Fibroblast of skin of scalp (primary cell): ENCODE measurements at regions not wholly inside any gene's neighbourhood (a gene's known extent, or its start where the extent isn't known, plus 50 kb on each side); places are given as distances from the start of the nearest gene placed in this dataset.
A peak's percentile ranks its signal among the peaks of the same experiment; 100 is the strongest.
"Not testable (repeated sequence)": the region's sequence is repeated elsewhere in the genome, so short reads cannot be mapped to it uniquely, and the experiment has no call there.

ENCODE experiments used
- DNase-seq: peaks from one replicate; pipeline ENCODE4 v3.0.0-alpha.2; 2013

GRCh38 chr10:23545866-23546265 lies 107.0 kb downstream of the OTUD1 start:
- DNase-seq: not testable (repeated sequence)

GRCh38 chr10:23556727-23557440 lies 118.0 kb downstream of the OTUD1 start:
- peak; percentile 72 for DNase-seq

- no peak for DNase-seq
Measured at GRCh38 chr10:23557777-23558176, 118.9 kb downstream of the OTUD1 start.

DNA sequence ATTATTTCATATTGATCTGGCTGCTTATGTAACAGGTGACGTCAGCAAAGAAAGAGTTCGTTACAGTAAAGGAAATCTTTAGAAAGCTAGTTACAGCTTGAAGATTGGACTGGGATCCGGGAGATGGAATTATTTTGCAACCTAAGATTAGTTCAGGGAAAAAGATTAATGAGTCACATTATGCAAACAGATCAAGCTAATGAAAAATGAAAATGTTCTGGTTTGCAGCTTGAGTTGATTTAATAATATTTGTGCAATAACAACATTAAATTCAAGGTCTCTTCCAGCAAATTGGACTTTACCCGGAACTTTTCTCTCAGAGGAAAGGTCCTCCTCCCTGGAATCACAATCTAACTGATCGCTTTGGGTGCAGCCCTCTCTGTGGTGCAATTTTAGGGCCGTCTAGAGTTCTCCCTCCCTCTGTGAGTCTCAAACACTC lies 119.5 kb downstream of the OTUD1 start:
- DNase-seq: no peak

DNA sequence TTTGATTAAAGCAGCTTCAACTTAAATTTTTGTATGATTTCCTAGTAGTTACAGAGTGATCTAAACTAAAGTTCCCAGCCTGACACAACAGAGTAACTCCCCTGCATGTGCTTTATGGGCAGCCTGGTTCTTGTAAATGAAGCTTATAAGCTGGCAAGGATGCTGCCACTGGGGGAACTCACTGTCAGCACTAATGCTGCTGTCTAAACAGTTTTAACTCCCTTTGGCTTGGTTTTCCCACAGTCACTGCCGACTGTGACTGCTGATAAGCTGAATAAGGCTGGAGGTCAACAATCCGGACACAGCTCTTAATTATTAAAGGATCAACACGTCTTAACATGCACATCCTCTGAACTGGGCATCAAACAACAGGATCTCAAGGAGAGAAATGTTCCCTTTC lies 130.1 kb downstream of the OTUD1 start:
- DNase-seq: no peak

- DNase-seq: no peak
Measured at GRCh38 chr10:23571884-23572283, 133.0 kb downstream of the OTUD1 start.

GRCh38 chr10:23581906-23582450 lies 143.1 kb downstream of the OTUD1 start:
- DNase-seq: no peak

GRCh38 chr10:23584396-23584795 lies 145.5 kb downstream of the OTUD1 start:
- no peak for DNase-seq

DNA sequence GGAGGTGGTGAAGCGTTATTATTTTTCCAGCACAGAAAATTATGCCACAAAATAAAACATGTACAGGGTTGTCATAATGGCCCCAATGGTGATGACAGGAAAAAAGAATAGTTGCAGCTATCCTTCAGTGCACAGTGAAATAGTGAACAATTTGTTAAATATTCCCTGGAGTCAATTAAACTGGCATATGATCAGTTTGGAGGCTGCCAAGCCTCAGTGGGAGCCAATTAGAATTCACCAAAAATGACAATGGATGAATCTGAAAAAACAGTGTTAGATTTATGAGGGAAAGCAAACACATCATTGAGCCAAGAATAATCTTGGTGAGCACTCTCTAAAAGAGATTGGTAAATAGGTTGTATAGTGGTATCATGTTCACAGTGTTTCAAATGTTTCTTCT lies 146.3 kb downstream of the OTUD1 start:
- DNase-seq: no peak

GRCh38 chr10:23585666-23586065 lies 146.8 kb downstream of the OTUD1 start:
- DNase-seq: no peak

- DNase-seq: not testable (repeated sequence)
Measured at GRCh38 chr10:23595278-23595677, 156.4 kb downstream of the OTUD1 start.

DNA sequence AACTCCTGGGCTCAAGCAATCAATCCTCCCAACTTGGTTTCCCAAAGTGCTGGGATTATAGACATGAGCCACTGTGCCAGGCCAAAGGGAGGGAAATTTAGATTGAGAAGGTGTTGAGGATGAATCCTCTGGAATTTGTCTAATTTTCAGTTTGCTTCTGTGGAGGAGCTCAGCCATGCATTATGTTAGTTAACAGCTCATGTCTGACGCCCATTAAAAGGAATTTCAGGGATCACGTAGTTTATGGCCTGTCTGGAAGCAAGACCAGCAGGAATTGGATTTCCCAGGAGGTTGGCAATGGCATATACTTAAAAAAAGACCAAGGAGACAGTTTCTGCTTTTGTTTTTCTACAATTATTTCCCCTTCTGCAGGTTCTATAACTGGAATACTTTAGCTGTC lies 165.7 kb downstream of the OTUD1 start:
- no peak for DNase-seq

DNA sequence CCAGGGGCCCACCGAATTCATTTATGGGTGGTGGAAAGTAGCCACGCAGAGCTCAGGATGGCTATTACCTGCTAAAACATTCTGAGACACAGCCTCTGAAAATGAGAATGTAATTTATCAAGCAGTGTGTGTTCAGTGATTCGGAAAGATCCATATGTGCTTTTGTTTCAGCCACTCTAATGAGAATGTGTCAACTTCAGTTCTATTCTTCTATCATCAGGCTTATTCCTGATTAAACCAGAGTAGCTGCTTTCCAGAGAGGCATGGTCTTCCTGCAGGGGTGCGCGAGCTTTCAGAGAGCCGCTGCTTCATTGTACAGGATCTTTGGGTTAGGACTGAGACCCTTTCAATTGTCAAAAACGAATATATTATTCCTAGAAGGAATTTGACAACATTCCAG lies 167.6 kb downstream of the OTUD1 start:
- DNase-seq: no peak

GRCh38 chr10:23608926-23609325 lies 170.1 kb downstream of the OTUD1 start:
- no peak for DNase-seq

DNA sequence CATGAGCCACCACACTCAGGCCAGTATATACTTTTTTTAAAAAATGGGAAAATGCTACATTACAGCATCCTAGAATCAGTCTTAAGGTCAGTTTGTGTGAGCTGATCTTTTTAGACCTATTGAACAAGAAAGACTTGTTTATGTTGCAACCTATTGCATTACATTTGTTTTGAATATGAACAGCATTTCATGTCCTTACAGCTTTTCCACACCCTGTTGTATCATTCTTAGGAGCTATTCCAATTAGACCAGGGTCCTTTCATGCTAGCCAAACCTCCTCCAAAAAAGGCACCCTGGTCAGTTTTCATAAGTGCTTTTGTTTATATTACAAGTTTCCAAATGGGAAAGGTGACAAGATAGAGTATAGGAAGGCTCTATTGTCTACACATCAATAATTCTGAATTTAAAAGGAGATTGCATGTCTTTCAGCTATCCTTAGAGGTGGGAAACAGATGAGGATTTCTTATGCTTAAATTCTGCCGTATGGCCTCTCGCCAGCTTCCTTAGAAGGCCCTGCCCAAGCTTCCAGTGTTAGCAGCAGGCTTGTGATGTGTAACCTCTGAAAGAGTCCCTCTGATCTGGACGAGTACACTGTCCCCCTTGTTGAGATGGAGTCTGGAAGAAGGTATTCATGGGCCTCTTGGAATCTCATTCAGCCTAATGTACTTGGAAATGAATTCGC lies 171.9 kb downstream of the OTUD1 start:
- no peak for DNase-seq

DNA sequence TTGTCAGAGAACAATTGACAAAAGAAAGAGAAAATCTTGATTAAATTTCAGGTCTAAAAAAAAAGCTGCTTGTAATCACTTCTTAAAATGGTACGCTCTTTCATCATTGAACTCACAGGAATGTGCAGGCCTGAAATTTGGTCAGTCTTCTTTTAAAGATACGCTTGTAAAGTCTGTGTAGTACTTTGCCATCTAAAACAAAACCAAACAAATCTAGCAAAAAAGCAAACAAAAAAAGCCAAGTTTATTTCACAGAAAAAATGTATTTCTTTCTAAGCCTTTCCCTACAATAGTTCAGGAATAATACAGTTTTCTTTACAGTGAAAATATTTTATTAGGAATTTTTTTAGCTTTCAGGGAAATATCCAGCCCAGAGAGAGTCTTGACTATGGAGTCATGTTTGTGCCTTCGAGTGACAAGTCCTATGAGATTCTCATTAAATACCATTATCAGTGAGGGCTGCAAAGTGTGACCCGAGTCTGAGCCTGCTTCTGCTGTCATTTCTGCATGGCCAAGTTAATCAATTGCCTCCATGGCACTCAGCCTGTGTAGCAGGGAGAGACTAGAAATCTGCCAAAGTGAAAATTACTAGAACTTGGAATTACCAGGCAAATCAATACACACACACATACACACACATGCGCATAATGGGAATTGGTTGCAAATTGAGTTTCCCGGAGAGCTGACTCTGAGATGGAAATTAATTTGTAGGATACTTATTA lies 172.6 kb downstream of the OTUD1 start:
- DNase-seq: no peak

DNA sequence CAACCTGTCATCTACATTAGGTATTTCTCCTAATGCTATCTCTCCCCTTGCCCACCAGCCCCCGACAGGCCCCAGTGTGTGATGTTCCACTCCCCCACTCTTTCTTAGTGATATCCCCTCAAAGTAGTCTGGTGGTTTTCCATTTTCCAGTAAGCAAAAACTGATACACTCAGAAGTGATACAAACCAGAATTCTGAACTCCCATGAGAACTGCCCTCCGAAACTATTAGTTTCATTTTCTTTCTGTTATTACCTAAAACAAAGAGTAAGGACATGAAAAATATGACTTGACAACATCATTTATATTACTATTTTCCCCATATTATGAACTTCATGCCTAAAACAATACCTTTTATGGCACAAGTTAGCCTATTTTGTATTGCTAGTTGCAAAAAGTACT lies 175.0 kb downstream of the OTUD1 start:
- no peak for DNase-seq

- DNase-seq: no peak
Measured at GRCh38 chr10:23614483-23614882, 175.6 kb downstream of the OTUD1 start.

- DNase-seq: no peak
Measured at GRCh38 chr10:23630376-23630775, 191.5 kb downstream of the OTUD1 start.

DNA sequence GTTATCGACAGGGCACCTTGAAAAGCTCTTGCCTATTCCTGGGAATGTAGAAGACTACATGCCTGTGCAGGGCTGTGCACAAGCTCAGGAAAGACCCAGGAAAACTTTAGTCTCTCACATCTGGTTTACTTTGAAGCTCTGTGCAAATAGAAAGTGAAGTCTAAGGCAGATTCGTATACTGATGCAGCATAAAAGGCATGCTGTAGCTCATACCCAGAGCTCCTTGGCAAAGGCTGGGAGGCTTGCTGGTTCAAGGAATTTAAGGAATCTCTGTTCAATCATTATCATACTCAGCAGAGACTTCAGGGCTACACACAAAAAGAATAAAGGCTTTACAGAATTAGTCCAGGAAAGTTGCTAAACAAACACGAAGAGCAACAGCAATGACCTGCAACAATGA lies 192.0 kb downstream of the OTUD1 start:
- DNase-seq: peak; percentile 7

DNA sequence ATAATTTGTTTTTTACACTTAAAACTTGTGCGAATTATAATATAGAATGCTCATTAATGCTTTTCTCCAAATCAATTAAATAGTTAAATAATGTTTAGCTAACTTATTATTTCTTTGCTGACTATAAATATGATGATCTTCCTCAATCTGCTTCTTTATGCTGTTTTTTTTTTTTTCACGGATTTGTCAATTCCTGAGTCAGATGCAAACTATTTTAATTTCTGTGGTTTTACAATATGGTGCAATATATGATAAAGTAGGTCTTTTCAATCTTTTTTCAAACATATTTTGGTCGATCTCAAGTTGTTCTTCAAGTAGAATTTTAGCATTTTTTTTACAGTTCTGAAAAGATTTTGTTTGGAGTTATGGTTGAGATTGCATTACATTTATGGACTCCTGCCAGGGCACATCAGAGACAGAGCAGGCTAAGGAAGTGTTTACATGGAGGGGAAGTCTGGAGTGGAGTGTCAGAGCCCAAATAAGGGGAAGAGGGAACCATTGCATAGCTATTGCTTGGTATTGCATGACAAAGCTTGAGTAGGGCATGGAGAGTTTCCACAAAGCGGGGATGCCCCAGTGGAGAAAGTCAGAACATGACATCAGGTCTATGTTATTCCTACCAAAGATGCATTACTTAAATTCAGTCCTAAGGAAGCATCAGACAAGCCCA lies 204.4 kb downstream of the OTUD1 start:
- DNase-seq: peak; percentile 75

- DNase-seq: no peak
Measured at GRCh38 chr10:23648618-23649017, 209.7 kb downstream of the OTUD1 start.

DNA sequence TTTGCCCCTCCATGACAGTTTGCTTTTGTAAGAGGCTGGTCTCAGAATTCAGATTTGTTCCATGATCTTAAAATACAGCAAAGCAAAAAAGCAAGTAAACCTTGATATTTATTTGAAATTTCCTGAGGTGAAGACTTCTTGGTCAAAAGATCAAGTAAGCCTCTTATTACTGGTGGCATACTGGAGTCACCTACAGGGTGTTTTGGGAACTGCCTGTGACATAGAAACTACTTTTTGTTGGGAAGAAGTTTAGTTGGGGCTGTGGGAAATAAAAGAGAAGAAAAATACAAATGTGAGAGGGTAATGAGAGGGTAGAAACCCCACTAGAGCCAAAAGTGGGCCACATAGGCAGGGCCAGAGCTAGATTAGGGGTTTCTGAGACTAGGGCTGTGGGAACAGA lies 217.9 kb downstream of the OTUD1 start:
- peak; percentile 1 for DNase-seq
